H1 (cell line): ENCODE measurements at regions not wholly inside any gene's neighbourhood (a gene's known extent, or its start where the extent isn't known, plus 50 kb on each side); places are given as distances from the start of the nearest gene placed in this dataset.

Experiments
- BRCA1 ChIP-seq: IDR thresholded peaks from 2 replicates; pipeline ENCODE4 v1.6.1; 2012; ENCODE audit warnings: low read depth, low read length, improper control_type of control experiment

- TF ChIP-seq BRCA1, result no peak
Observed at GRCh38 chr4:1490654-1491327, 84.5 kb upstream of the NKX1-1 start (continued).
